Liver (tissue), 3 donors: ENCODE measurements at regions not wholly inside any gene's neighbourhood (a gene's known extent, or its start where the extent isn't known, plus 50 kb on each side); places are given as distances from the start of the nearest gene placed in this dataset.

Experiments
- FOXA2 ChIP-seq: IDR thresholded peaks from 2 replicates; pipeline ENCODE4 v1.6.1; 2016; ENCODE audit warnings: antibody characterized with exemption
- GABPA ChIP-seq, 2 donors: IDR thresholded peaks in 1 of 2; conservative IDR thresholded peaks in 1 of 2; 2 replicates each; pipeline ENCODE4 v1.6.1; 2016; ENCODE audit warnings: antibody characterized with exemption in 2 of 2, mild to moderate bottlenecking in 1 of 2, moderate library complexity in 1 of 2
- RAD21 ChIP-seq, 2 donors: IDR thresholded peaks; 2 replicates each; pipeline ENCODE4 v1.6.1; 2016; ENCODE audit warnings: antibody characterized with exemption in 2 of 2, mild to moderate bottlenecking in 2 of 2
- RXRA ChIP-seq, 2 donors: IDR thresholded peaks; 2 replicates each; pipeline ENCODE4 v1.6.1; 2017 to 2018; ENCODE audit warnings: antibody characterized with exemption in 2 of 2, mild to moderate bottlenecking in 1 of 2
- SP1 ChIP-seq: IDR thresholded peaks from 2 replicates; pipeline ENCODE4 v1.6.1; 2018; ENCODE audit warnings: antibody characterized with exemption, mild to moderate bottlenecking
- YY1 ChIP-seq: IDR thresholded peaks from 2 replicates; pipeline ENCODE4 v1.6.1; 2016; ENCODE audit warnings: antibody characterized with exemption, mild to moderate bottlenecking
- ZBTB33 ChIP-seq: IDR thresholded peaks from 2 replicates; pipeline ENCODE4 v1.6.1; 2016; ENCODE audit warnings: antibody characterized with exemption
- TF ChIP-seq, protein P1 (sequence below): fragments of 150-350 bp; IDR thresholded peaks from 2 replicates; pipeline ENCODE4 v1.5.1; 2017; ENCODE audit warnings: improper control_type of control experiment, low read depth, low read length; ENCODE audit not compliant: missing input control
- TF ChIP-seq, protein P2 (sequence below): IDR thresholded peaks from 2 replicates; pipeline ENCODE4 v1.6.1; 2016; ENCODE audit warnings: antibody characterized with exemption, mild to moderate bottlenecking
- TF ChIP-seq, protein P3 (sequence below): IDR thresholded peaks from 2 replicates; pipeline ENCODE4 v1.6.1; 2016; ENCODE audit warnings: antibody characterized with exemption
- donor health status: healthy.
- donor health status: healthy.

DNA sequence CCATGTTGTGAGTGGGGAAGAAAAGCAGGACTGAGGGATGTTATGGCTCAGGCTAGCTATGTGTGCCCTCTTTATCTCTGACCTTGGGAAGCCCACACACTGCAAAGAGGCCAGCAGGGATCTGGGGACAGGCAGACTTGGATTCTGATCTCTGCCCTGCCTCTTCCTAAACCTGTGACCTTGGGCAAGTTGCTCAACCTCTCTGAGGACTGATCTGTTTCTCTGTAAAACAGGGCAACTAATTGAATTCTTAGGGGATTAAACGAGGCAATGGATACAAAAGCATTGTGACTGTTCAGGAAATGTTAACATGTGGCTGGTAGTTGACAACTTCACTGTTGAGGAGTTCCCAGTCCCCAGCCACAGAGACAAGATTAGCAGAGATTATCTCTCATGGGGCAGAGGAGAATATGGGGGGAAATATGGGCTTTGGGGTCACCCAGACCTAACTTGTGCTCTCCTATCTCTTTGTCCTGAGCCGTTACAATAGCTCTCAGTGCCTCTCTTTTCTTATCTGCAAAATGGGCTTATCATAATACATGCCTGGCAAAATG lies 184.7 kb upstream of the GLI2 start:
- TF ChIP-seq, protein P1, sequence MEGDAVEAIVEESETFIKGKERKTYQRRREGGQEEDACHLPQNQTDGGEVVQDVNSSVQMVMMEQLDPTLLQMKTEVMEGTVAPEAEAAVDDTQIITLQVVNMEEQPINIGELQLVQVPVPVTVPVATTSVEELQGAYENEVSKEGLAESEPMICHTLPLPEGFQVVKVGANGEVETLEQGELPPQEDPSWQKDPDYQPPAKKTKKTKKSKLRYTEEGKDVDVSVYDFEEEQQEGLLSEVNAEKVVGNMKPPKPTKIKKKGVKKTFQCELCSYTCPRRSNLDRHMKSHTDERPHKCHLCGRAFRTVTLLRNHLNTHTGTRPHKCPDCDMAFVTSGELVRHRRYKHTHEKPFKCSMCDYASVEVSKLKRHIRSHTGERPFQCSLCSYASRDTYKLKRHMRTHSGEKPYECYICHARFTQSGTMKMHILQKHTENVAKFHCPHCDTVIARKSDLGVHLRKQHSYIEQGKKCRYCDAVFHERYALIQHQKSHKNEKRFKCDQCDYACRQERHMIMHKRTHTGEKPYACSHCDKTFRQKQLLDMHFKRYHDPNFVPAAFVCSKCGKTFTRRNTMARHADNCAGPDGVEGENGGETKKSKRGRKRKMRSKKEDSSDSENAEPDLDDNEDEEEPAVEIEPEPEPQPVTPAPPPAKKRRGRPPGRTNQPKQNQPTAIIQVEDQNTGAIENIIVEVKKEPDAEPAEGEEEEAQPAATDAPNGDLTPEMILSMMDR, result no peak
- TF ChIP-seq RAD21 (IDR thresholded peaks at IDR 0.05), result peak in 1 of 2 donors; percentile 10
- peak; percentile 64 to 92 for TF ChIP-seq RXRA (IDR thresholded peaks at IDR 0.05)
- TF ChIP-seq GABPA (IDR thresholded peaks at IDR 0.05 in 1 of 2, conservative IDR thresholded peaks at IDR 0.05 in 1 of 2), result no peak
- TF ChIP-seq, protein P2, sequence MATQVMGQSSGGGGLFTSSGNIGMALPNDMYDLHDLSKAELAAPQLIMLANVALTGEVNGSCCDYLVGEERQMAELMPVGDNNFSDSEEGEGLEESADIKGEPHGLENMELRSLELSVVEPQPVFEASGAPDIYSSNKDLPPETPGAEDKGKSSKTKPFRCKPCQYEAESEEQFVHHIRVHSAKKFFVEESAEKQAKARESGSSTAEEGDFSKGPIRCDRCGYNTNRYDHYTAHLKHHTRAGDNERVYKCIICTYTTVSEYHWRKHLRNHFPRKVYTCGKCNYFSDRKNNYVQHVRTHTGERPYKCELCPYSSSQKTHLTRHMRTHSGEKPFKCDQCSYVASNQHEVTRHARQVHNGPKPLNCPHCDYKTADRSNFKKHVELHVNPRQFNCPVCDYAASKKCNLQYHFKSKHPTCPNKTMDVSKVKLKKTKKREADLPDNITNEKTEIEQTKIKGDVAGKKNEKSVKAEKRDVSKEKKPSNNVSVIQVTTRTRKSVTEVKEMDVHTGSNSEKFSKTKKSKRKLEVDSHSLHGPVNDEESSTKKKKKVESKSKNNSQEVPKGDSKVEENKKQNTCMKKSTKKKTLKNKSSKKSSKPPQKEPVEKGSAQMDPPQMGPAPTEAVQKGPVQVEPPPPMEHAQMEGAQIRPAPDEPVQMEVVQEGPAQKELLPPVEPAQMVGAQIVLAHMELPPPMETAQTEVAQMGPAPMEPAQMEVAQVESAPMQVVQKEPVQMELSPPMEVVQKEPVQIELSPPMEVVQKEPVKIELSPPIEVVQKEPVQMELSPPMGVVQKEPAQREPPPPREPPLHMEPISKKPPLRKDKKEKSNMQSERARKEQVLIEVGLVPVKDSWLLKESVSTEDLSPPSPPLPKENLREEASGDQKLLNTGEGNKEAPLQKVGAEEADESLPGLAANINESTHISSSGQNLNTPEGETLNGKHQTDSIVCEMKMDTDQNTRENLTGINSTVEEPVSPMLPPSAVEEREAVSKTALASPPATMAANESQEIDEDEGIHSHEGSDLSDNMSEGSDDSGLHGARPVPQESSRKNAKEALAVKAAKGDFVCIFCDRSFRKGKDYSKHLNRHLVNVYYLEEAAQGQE, result peak; percentile 7
- TF ChIP-seq, protein P3, sequence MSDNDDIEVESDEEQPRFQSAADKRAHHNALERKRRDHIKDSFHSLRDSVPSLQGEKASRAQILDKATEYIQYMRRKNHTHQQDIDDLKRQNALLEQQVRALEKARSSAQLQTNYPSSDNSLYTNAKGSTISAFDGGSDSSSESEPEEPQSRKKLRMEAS, result peak; percentile 72
- TF ChIP-seq ZBTB33, result no peak
- TF ChIP-seq SP1, result peak; percentile 45
- TF ChIP-seq YY1, result no peak
- peak; percentile 18 for TF ChIP-seq FOXA2
